Neural cell (in vitro differentiated cells): ENCODE measurements at regions not wholly inside any gene's neighbourhood (a gene's known extent, or its start where the extent isn't known, plus 50 kb on each side); places are given as distances from the start of the nearest gene placed in this dataset.

Experiments used
- POLR2AphosphoS5 ChIP-seq: IDR thresholded peaks from 2 replicates; pipeline ENCODE4 v1.6.1; 2012
- TF ChIP-seq, protein P1 (sequence below): IDR thresholded peaks from 2 replicates; pipeline ENCODE4 v1.6.1; 2012; ENCODE audit warnings: borderline replicate concordance
- TF ChIP-seq, protein P2 (sequence below): fragments of 450-650 bp; IDR thresholded peaks from 2 replicates; pipeline ENCODE4 v1.5.1; 2014; ENCODE audit warnings: antibody characterized with exemption, mild to moderate bottlenecking, moderate library complexity; ENCODE audit not compliant: poor library complexity, severe bottlenecking

DNA sequence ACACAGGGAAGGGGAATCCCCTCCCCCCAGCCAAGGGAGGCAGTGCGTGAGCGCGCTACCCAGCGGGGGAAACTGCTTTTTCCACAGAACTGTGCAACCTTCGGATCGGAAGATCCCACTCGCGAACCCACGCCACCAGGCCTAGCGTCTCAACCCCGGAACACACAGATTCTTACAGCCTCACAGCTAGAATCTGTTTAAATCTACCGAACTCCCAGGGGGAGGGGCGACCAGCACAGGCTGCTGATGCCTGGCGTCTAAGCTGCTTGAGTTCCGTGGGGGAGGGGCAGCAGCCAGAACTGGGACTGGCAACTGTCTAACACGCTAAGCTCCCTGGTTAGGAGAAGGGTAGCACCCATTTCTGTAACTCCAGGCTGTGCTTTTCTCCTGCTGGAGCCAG lies 217.3 kb upstream of the TENT5A start:
- TF ChIP-seq, protein P1, sequence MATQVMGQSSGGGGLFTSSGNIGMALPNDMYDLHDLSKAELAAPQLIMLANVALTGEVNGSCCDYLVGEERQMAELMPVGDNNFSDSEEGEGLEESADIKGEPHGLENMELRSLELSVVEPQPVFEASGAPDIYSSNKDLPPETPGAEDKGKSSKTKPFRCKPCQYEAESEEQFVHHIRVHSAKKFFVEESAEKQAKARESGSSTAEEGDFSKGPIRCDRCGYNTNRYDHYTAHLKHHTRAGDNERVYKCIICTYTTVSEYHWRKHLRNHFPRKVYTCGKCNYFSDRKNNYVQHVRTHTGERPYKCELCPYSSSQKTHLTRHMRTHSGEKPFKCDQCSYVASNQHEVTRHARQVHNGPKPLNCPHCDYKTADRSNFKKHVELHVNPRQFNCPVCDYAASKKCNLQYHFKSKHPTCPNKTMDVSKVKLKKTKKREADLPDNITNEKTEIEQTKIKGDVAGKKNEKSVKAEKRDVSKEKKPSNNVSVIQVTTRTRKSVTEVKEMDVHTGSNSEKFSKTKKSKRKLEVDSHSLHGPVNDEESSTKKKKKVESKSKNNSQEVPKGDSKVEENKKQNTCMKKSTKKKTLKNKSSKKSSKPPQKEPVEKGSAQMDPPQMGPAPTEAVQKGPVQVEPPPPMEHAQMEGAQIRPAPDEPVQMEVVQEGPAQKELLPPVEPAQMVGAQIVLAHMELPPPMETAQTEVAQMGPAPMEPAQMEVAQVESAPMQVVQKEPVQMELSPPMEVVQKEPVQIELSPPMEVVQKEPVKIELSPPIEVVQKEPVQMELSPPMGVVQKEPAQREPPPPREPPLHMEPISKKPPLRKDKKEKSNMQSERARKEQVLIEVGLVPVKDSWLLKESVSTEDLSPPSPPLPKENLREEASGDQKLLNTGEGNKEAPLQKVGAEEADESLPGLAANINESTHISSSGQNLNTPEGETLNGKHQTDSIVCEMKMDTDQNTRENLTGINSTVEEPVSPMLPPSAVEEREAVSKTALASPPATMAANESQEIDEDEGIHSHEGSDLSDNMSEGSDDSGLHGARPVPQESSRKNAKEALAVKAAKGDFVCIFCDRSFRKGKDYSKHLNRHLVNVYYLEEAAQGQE, result no peak
- TF ChIP-seq, protein P2, sequence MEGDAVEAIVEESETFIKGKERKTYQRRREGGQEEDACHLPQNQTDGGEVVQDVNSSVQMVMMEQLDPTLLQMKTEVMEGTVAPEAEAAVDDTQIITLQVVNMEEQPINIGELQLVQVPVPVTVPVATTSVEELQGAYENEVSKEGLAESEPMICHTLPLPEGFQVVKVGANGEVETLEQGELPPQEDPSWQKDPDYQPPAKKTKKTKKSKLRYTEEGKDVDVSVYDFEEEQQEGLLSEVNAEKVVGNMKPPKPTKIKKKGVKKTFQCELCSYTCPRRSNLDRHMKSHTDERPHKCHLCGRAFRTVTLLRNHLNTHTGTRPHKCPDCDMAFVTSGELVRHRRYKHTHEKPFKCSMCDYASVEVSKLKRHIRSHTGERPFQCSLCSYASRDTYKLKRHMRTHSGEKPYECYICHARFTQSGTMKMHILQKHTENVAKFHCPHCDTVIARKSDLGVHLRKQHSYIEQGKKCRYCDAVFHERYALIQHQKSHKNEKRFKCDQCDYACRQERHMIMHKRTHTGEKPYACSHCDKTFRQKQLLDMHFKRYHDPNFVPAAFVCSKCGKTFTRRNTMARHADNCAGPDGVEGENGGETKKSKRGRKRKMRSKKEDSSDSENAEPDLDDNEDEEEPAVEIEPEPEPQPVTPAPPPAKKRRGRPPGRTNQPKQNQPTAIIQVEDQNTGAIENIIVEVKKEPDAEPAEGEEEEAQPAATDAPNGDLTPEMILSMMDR, result no peak
- TF ChIP-seq POLR2AphosphoS5, result no peak
